ENCODE measurements at regions not wholly inside any gene's neighbourhood (a gene's known extent, or its start where the extent isn't known, plus 50 kb on each side); places are given as distances from the start of the nearest gene placed in this dataset.
"Not testable (repeated sequence)": the region's sequence is repeated elsewhere in the genome, so short reads cannot be mapped to it uniquely, and the experiment has no call there.

GRCh38 chr4:158051401-158052235, 121.2 kb downstream of the GASK1B start:
- no peak for DNase-seq (ENCODE audit: low spot score)

DNA sequence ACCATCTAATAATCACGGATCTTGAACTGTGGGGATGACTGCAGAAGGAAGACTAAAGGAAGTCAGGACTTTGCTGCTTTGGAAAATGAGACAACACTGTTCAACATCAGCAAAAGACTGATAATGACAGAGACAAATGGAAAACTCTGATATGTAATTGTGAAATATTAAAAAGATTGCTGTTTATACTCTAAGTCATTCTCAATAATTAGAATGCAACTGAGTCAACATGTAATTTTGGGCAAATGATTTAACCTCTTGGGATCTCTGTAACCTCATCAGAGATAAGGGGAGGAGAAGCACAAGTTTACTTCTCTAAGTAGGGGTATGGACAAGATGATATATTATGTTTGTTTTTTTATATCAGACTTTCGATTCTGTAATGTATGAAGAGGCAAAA, 121.9 kb downstream of the GASK1B start:
- no peak for DNase-seq (ENCODE audit: low spot score)

DNA sequence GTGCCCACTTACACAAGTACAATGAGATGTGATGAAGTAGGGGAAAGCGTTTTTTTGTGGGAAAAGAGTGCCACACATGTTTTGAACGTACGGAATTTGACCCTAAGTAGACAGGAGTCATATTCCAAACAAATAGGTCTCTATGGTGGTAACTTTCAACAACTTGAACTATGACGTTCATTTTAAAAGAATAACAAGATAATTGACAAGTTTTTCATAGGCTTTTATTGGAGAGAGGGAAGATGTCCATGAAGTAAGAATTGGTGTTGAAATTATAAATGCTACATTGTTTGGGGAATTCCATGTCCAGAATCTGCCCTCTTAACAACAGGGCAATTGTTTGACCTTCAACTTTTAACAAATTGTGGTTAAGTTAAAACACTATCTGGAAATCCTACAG, 126.5 kb downstream of the GASK1B start:
- DNase-seq (ENCODE audit: low spot score), result no peak

- no peak for DNase-seq (ENCODE audit: low spot score)
Measured at GRCh38 chr4:158043971-158044618, 128.7 kb downstream of the GASK1B start.

DNA sequence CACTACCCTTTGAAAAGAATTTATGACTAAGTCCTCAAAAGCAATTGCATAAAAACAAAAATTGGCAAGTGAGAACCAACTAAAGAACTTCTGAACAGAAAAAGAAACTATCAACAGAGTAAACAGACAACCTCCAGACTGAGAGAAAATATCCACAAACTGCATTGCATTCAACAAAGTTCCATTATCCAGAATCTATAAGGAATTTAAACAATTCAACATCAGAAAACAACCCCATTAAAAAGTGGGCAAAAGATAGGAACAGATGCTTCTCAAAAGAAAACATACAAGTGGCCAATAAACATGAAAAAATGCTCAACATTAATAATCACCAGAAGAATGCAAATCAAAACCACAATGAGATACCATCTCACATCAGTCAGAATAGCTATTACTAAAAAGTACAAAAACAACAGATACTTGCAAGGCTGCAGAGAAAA, 130.2 kb downstream of the GASK1B start:
- DNase-seq (ENCODE audit: low spot score), result no peak

GRCh38 chr4:158038718-158039117, 134.1 kb downstream of the GASK1B start:
- no peak for DNase-seq (ENCODE audit: low spot score)

- no peak for DNase-seq (ENCODE audit: low spot score)
Measured at GRCh38 chr4:158036998-158037397, 135.8 kb downstream of the GASK1B start.

GRCh38 chr4:158035662-158036195, 137.1 kb downstream of the GASK1B start:
- DNase-seq (ENCODE audit: low spot score), result no peak

- no peak for DNase-seq (ENCODE audit: low spot score)
Measured at GRCh38 chr4:158033416-158034120, 139.3 kb downstream of the GASK1B start.

DNA sequence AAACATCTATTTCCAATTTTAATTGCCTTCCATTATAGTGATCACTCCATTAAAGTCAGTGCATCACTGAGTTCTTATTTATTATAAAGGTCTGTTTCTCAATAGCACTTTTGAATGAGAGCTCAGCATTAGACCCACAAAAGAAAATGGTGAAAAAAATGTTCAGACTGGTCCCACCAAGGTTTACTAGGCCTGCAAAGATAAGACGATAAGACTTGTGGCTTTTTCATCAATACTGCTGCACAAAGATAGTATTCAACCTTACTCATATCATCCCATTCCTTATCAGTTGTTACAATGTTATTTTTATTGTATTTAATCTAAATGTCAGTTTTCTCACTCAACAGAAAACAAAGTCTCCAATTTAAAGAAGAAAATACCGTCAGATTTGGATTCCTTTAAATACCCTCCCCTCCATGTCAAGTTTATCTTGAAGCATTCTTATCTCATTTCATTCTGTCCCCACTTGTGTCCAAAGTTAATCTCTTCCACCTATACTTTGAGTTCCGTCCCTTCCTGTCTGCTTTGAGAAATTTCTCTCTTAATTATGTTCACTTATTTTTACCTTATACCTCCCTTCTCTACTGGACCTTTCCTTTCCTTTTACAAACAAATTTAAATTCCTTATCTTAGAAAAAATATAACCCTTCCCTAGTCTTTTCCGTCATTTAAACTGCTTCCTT, 140.0 kb downstream of the GASK1B start:
- no peak for DNase-seq (ENCODE audit: low spot score)

DNA sequence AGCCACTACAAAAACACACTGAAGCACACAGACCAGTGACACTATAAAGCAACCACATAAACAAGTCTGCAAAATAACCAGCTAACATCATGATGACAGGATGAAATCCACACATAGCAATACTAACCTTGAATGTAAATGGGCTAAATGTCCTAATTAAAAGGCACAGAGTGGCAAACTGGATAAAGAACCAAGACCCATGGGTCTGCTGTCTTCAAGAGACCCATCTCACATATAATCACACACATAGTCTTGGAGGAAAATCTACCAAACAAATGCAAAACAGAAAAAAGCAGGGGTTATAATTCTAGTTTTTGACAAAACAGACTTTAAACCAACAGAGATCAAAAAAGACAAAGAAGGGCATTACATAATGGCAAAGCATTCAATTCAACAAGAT, 144.4 kb downstream of the GASK1B start:
- DNase-seq (ENCODE audit: low spot score), result not testable (repeated sequence)

DNA sequence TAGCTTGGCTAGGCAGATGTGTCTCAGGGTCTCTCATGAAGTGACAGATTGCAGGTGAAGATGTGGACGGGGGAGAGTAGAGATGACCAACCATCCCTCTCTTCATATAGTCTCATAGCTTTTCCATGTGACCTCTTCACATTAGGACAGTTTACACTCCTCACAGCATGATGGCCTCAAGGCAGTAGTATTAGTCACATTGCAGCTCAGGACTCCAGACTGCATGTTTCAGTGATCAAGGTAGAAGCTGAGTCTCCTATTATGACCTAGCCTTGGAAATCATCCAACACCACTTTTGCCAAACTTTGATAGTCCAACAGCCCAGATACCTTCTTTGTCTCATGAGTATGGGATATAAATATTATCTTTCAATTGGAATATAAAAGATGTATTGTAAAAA, 147.7 kb downstream of the GASK1B start:
- no peak for DNase-seq (ENCODE audit: low spot score)

GRCh38 chr4:158020734-158021346, 152.0 kb downstream of the GASK1B start:
- no peak for DNase-seq (ENCODE audit: low spot score)

DNA sequence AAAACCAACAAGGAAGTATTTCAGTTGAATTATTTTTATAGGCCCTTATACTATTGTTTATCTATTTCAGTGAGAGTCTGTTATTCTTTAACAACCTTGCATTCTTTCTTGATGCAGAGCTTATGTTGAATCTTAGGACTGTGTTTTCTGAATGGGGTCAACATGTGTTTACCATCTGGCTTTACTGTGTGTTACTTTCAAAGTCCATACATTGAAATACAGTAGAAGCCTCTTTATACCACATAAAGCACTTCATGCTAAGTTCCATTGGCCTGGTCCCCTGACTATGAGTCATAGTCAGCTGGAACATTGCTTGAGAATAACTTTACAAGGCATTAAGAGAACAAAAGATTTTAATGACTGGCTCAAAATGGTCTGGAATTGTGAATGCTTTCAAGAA, 152.6 kb downstream of the GASK1B start:
- DNase-seq (ENCODE audit: low spot score), result peak; percentile 59

GRCh38 chr4:158018831-158019230, 154.0 kb downstream of the GASK1B start:
- DNase-seq (ENCODE audit: low spot score), result no peak

DNA sequence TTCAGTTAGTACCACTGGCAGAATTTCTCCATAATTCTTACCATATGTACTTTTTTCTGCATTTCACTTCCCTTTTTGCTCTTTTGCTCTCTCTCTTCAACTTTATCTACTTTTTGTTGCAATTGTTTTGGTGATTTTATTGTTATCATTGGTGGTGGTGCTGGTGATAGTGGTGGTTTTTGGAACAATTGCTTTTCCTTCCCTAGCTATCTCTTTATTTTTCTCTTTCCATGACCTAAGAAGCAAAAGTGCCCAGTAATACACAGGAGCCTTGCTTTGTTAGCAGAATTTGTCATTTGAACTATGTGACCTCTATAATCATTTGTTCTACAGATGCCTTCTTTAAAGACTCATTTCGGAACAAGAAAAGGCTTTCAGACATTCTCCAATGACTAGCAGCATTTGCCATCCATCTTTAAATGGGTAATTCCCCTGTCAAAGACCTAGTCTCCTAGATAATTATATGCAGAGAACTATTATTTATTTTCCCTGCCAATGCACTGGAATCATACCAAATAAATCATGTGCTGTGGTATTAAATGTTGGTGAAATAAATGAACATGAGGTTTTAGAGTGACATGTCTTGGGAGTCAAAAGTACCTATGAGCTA, 154.5 kb downstream of the GASK1B start:
- DNase-seq (ENCODE audit: low spot score), result no peak

DNA sequence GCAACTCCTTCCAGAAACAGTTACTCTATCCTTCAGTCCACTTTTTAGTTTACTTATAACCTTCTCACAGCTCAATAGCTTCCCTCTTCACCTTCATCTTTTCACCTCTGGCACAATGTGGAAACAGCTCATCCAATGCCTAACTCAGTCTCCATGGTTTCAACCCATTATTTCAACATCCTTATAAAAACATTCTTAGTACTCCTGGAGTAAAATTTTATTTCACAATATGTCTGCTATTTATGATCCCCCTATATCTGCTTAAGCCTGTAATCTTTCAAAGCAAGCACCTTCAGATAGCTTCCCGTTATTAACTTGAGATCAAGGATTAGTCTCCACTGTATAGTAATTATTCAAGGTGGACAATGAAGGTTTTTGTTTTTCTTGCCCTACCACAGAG, 156.3 kb downstream of the GASK1B start:
- no peak for DNase-seq (ENCODE audit: low spot score)

GRCh38 chr4:158015241-158015640, 157.6 kb downstream of the GASK1B start:
- DNase-seq (ENCODE audit: low spot score), result no peak

DNA sequence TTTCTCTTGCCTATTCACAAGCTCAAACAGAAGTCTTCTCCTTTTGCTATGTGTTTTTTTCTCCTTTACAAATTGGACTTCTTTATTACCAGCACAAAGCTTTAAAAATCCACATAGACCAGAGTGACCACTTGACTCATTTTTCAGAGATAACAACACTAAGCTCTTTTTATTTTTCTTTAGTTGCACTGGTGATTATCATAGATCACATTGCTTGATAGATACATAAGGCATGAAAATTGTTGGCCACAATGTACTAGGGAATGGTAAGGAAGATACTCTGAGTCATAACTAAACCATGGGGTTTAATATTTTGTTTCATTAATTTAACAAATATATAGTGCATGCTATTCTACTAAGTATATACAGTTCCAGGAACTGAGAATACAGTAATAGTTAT, 159.0 kb downstream of the GASK1B start:
- no peak for DNase-seq (ENCODE audit: low spot score)

- no peak for DNase-seq (ENCODE audit: low spot score)
Measured at GRCh38 chr4:158010361-158010760, 162.5 kb downstream of the GASK1B start.

- DNase-seq (ENCODE audit: low spot score), result peak; percentile 11
Measured at GRCh38 chr4:158008551-158009218, 164.1 kb downstream of the GASK1B start.
